B cell (primary cell): ENCODE measurements at regions not wholly inside any gene's neighbourhood (a gene's known extent, or its start where the extent isn't known, plus 50 kb on each side); places are given as distances from the start of the nearest gene placed in this dataset.

Experiments used
- EZH2 ChIP-seq: IDR thresholded peaks from 2 replicates; pipeline ENCODE4 v1.6.1; 2012; ENCODE audit warnings: borderline replicate concordance, low read depth, mild to moderate bottlenecking, moderate library complexity, low read length; ENCODE audit not compliant: insufficient read depth, poor library complexity, severe bottlenecking
- TF ChIP-seq, protein P1 (sequence below): fragments of 200-600 bp; IDR thresholded peaks from one replicate; pipeline ENCODE4 v1.8.0; 2022; ENCODE audit warnings: antibody characterized with exemption, mild to moderate bottlenecking

DNA sequence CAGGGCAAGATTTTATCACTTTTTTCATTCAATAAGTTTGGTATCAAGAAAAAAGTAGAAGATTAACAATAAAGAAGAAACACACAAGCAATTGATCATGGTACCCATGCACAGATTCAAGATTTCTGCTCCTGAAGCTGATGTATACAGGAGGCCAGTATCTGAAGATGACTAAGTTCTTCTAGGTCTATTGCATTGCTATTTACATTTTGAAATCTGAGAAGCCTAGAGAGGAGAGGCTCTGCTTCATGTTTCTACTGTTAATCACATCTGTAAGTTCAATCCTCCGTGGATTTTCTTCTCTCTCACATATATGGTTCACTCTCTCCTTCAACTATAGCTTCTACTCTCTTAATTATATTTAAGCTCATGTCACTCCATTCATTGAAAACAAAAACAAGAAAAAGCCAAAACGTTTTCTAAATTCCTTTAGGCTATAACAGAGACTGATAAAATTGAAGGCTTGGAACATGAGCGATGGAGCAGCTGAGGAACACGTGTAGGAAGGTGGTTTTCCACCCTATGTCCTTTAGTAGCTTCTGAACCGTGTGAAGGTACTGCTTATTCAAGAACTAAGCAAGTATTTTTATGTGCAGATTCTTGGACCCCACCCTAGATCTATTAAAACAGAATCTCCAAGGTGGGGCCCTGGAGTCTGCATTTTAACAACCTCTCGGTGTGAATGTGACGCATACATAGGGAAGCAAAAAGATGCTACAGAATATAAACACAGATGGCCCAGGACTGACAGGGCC, 198.2 kb downstream of the EFNB2 start:
- TF ChIP-seq EZH2, result no peak
- TF ChIP-seq, protein P1, sequence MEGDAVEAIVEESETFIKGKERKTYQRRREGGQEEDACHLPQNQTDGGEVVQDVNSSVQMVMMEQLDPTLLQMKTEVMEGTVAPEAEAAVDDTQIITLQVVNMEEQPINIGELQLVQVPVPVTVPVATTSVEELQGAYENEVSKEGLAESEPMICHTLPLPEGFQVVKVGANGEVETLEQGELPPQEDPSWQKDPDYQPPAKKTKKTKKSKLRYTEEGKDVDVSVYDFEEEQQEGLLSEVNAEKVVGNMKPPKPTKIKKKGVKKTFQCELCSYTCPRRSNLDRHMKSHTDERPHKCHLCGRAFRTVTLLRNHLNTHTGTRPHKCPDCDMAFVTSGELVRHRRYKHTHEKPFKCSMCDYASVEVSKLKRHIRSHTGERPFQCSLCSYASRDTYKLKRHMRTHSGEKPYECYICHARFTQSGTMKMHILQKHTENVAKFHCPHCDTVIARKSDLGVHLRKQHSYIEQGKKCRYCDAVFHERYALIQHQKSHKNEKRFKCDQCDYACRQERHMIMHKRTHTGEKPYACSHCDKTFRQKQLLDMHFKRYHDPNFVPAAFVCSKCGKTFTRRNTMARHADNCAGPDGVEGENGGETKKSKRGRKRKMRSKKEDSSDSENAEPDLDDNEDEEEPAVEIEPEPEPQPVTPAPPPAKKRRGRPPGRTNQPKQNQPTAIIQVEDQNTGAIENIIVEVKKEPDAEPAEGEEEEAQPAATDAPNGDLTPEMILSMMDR, result no peak
